Keratinocyte (primary cell): ENCODE measurements at regions not wholly inside any gene's neighbourhood (a gene's known extent, or its start where the extent isn't known, plus 50 kb on each side); places are given as distances from the start of the nearest gene placed in this dataset.

Experiments used
- DNase-seq: peaks from one replicate; pipeline ENCODE4 v3.0.0-alpha.2; 2011; ENCODE audit warnings: low read depth, missing footprints, low spot score
- FAIRE-seq: peaks from 2 replicates; lab custom pipeline; 2011; peaks lifted over from hg19 to GRCh38; lab: Jason Lieb, UNC
- H2AFZ ChIP-seq: 2 replicates; pipeline ENCODE4 v1.6.0; 2012; ENCODE audit warnings: low read length, control low read depth, inconsistent platforms; ENCODE audit not compliant: control insufficient read depth
- H3K27ac ChIP-seq: 2 replicates; pipeline ENCODE4 v1.5.1; 2011; ENCODE audit warnings: low read length; ENCODE audit not compliant: control insufficient read depth, insufficient read depth
- H3K27me3 ChIP-seq: 3 replicates; pipeline ENCODE4 v1.6.0; 2011; ENCODE audit warnings: low read length; ENCODE audit not compliant: control insufficient read depth, insufficient read depth; ENCODE audit errors: extremely low read depth
- H3K36me3 ChIP-seq, 2 experiments: 2 replicates in 1 of 2; 3 replicates in 1 of 2; pipeline ENCODE4 v1.5.1; 2011; ENCODE audit warnings: low read length in 2 of 2, mild to moderate bottlenecking in 1 of 2; ENCODE audit not compliant: control insufficient read depth in 2 of 2, insufficient read depth in 2 of 2; ENCODE audit errors: extremely low read depth in 1 of 2
- H3K4me1 ChIP-seq: 3 replicates; pipeline ENCODE4 v1.5.1; 2011; ENCODE audit warnings: low read length; ENCODE audit not compliant: control insufficient read depth, insufficient read depth; ENCODE audit errors: extremely low read depth
- H3K4me2 ChIP-seq: 3 replicates; pipeline ENCODE4 v1.6.0; 2011; ENCODE audit warnings: low read depth, low read length; ENCODE audit not compliant: control insufficient read depth, insufficient read depth; ENCODE audit errors: extremely low read depth
- H3K4me3 ChIP-seq, 3 experiments: fragments of 200-600 bp in 1 of 3; sonication (generic) in 1 of 3; 2 replicates in 2 of 3; 3 replicates in 1 of 3; pipeline ENCODE4 v1.5.1; 2011 to 2016; ENCODE audit warnings: low read length in 3 of 3, mild to moderate bottlenecking in 3 of 3, control low read depth in 2 of 3, inconsistent platforms in 1 of 3, low read depth in 1 of 3, mixed read lengths in 1 of 3, mixed run types in 1 of 3, moderate library complexity in 1 of 3; ENCODE audit not compliant: control insufficient read depth in 2 of 3, insufficient read depth in 2 of 3; ENCODE audit errors: extremely low read depth in 1 of 3
- H3K79me2 ChIP-seq: 2 replicates; pipeline ENCODE4 v1.6.0; 2012; ENCODE audit warnings: low read length; ENCODE audit not compliant: control insufficient read depth, insufficient read depth
- H3K9ac ChIP-seq: 3 replicates; pipeline ENCODE4 v1.6.0; 2011; ENCODE audit warnings: low read length; ENCODE audit not compliant: control insufficient read depth, insufficient read depth; ENCODE audit errors: extremely low read depth
- H3K9me1 ChIP-seq: 3 replicates; pipeline ENCODE4 v1.6.0; 2011; ENCODE audit warnings: low read length; ENCODE audit not compliant: control insufficient read depth, insufficient read depth; ENCODE audit errors: extremely low read depth
- H3K9me3 ChIP-seq: 2 replicates; pipeline ENCODE4 v1.5.1; 2012; ENCODE audit warnings: low read depth, low read length; ENCODE audit not compliant: control insufficient read depth
- H4K20me1 ChIP-seq: 3 replicates; pipeline ENCODE4 v1.6.0; 2011; ENCODE audit warnings: low read length; ENCODE audit not compliant: control insufficient read depth, insufficient read depth; ENCODE audit errors: extremely low read depth
- EZH2 ChIP-seq: IDR thresholded peaks from one replicate; pipeline ENCODE4 v1.6.1; 2012; ENCODE audit warnings: inconsistent platforms, mild to moderate bottlenecking, low read length, moderate library complexity
- dilution Hi-C: fragments of 300-500 bp; cut with MboI; formaldehyde crosslinking; loops from one replicate; pipeline ENCODE4 v1.7.0; 2020; ENCODE audit warnings: low sequenced_read_pairs; ENCODE audit not compliant: extremely low pct_ligation_motif_present
- TF ChIP-seq, protein P1 (sequence below), 3 experiments: IDR thresholded peaks in 1 of 3; conservative IDR thresholded peaks in 1 of 3; optimal IDR thresholded peaks in 1 of 3; 2 replicates in 2 of 3; 3 replicates in 1 of 3; pipeline versions ENCODE3 to v1.5.1; 2011; ENCODE audit warnings: low read length in 3 of 3, mild to moderate bottlenecking in 3 of 3, moderate library complexity in 2 of 3, control low read depth in 1 of 3, inconsistent platforms in 1 of 3; ENCODE audit not compliant: insufficient read depth in 2 of 3; ENCODE audit errors: extremely low read depth in 1 of 3

DNA sequence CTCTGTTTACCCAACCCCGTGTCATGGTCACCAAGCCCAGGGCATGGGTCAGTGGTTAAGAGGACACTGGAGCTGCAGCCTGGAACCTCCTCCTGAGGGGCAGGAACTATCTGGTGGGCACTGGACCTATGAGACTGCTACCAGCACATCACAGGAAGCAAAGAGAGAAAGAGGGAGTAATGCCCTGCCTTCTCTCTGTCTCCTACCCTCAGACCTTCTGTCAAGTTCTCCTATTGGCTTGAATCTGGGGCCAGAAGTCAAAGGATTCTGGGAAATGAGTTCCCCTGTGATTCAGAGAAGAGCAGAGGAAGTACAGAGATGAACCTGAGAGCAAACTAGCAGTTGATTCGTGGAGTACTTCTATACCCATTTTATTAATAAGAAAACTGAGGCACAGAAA, 123.0 kb upstream of the GNAO1 start:
- Histone ChIP-seq H3K9ac (no peak overlapping the region), H3K27ac (no peak overlapping the region), H3K79me2 (no peaks in the 10 kb centered on the region), H2AFZ (no peak overlapping the region), H3K4me3 (no peak overlapping the region), H3K4me2 (no peak overlapping the region), H4K20me1 (no peaks in the 10 kb centered on the region), H3K4me1 (peaks cover 9% of the 10 kb centered on the region), H3K9me1 (no peaks in the 10 kb centered on the region), H3K27me3 (no peaks in the 10 kb centered on the region), H3K36me3 (no peaks in the 10 kb centered on the region), H3K9me3 (no peaks in the 10 kb centered on the region)
- FAIRE-seq, result no peak
- no peak for DNase-seq
- TF ChIP-seq EZH2, result no peak
- TF ChIP-seq, protein P1, sequence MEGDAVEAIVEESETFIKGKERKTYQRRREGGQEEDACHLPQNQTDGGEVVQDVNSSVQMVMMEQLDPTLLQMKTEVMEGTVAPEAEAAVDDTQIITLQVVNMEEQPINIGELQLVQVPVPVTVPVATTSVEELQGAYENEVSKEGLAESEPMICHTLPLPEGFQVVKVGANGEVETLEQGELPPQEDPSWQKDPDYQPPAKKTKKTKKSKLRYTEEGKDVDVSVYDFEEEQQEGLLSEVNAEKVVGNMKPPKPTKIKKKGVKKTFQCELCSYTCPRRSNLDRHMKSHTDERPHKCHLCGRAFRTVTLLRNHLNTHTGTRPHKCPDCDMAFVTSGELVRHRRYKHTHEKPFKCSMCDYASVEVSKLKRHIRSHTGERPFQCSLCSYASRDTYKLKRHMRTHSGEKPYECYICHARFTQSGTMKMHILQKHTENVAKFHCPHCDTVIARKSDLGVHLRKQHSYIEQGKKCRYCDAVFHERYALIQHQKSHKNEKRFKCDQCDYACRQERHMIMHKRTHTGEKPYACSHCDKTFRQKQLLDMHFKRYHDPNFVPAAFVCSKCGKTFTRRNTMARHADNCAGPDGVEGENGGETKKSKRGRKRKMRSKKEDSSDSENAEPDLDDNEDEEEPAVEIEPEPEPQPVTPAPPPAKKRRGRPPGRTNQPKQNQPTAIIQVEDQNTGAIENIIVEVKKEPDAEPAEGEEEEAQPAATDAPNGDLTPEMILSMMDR (optimal IDR thresholded peaks at IDR 0.05 in 1 of 3, IDR thresholded peaks at IDR 0.05 in 1 of 3, conservative IDR thresholded peaks at IDR 0.05 in 1 of 3; ENCODE audit: extremely low read depth in 1 of 3, insufficient read depth in 2 of 3, low read length in 3 of 3), result no peak
- dilution Hi-C loops, result no loop called here

DNA sequence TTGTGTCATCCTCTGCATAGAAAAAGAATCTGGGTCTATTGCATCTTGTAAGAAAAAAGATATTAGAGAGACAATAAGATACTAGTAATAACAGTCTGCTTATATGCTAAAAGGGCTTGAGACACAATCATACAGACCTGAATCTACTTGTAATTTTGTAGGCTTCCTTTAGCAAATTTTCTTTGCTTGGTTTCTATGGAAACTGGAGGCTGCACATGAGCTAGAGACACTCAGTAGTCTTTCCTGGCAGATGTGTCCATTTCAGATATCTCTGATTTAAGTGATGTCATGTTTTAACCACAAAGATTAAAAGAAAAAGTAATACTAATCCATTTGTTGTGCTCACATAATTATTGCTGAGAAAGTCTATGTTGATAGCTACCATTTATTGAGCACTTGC, 123.9 kb upstream of the GNAO1 start:
- H3K27ac ChIP-seq, result no peak overlapping the region
- H3K4me1 ChIP-seq, result peaks cover 9% of the 10 kb centered on the region
- H3K4me2 ChIP-seq, result no peak overlapping the region
- dilution Hi-C loops, result no loop called here
- no peaks in the 10 kb centered on the region for H3K9me3 ChIP-seq
- H3K9ac ChIP-seq, result no peak overlapping the region
- H3K79me2 ChIP-seq, result no peaks in the 10 kb centered on the region
- no peak for DNase-seq
- FAIRE-seq, result no peak
- no peak overlapping the region for H3K4me3 ChIP-seq
- H3K36me3 ChIP-seq, result no peaks in the 10 kb centered on the region
- no peak overlapping the region for H2AFZ ChIP-seq
- H3K27me3 ChIP-seq, result no peaks in the 10 kb centered on the region
- H3K9me1 ChIP-seq, result no peaks in the 10 kb centered on the region
- no peaks in the 10 kb centered on the region for H4K20me1 ChIP-seq
- TF ChIP-seq EZH2, result no peak
- TF ChIP-seq, protein P1 (optimal IDR thresholded peaks at IDR 0.05 in 1 of 3, IDR thresholded peaks at IDR 0.05 in 1 of 3, conservative IDR thresholded peaks at IDR 0.05 in 1 of 3; ENCODE audit: extremely low read depth in 1 of 3, insufficient read depth in 2 of 3, low read length in 3 of 3), result no peak
